ENCODE measurements at regions not wholly inside any gene's neighbourhood (a gene's known extent, or its start where the extent isn't known, plus 50 kb on each side); places are given as distances from the start of the nearest gene placed in this dataset.

DNA sequence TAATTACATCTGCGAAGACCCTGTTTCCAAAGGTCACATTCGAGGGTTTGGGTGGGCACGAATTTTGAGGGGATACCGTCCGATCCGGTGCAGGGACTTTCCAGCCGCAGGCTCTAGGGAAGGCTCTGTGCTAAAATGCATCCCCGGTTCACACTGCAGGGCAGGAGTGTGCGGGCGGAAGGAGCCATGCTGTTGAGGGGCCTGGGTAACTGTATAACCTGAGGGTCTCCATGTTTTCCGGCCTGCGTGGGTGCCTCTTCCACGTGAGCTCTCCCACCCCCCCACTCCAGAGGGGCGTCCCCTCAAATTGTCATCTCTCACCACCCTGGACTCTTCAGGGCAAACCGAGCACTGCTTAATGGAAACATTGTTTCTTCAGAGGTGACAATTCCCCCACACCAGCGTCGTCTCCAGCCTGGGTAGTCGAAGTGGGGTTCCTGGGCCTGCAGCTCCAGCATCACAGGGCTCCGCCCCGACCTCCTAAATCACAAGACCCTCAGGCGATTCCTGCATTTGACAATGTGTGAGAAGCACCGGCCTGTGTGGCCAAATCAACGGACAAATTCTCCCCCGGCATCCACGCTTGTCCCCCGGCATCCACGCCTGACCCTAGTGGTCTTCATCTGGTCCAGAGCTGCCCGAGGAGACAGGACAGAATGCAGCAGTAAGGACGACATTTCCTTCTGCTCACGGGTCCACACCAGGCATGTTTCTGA lies 51.2 kb downstream of the FOXL3 start:
- no peak for TF ChIP-seq CTCF (conservative IDR thresholded peaks at IDR 0.05)
- peak overlapping the region; percentile 92 for H3K27ac ChIP-seq

- TF ChIP-seq CTCF (conservative IDR thresholded peaks at IDR 0.05), result no peak
- H3K27ac ChIP-seq, result peak overlapping the region; percentile 92
These were observed 52.1 kb downstream of the FOXL3 start for GRCh38 chr7:341841-342638.

GRCh38 chr7:342681-343216 lies 52.8 kb downstream of the FOXL3 start:
- peak overlapping the region; percentile 92 for H3K27ac ChIP-seq
- TF ChIP-seq CTCF (conservative IDR thresholded peaks at IDR 0.05), result no peak

DNA sequence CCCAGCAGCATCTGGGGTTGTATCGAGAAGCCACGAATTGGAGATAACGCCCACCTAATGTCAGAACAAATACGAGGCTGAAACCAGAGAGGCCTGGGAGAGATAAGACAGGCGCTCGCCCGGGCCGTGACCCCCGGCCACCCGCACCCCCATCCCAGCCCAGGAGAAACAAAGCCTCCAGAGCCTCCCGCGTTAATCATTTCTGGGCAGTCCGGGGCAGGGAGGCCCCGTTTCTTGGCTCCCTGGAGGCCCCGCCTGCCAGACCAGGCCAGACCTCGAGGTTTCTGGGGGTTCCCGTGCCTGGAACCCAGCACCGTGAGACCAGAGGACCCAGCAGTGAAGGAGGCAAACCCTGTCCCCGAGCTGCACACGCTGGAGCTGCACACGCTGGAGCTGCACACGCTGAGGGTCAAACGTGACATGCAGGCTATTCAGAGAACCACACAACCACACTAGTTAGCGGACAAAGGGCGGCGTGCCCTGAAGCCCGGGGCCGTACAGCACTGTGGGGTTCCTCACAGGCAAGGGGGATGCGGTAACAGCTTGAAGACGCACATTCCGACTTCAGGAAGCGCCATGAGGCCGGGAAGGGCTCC lies 53.4 kb downstream of the FOXL3 start:
- TF ChIP-seq CTCF (conservative IDR thresholded peaks at IDR 0.05), result no peak

GRCh38 chr7:343864-344607 lies 54.1 kb downstream of the FOXL3 start:
- H3K27ac ChIP-seq, result peak overlapping the region; percentile 92; the same call in 1 of the 2 replicates
- no peak for TF ChIP-seq CTCF (conservative IDR thresholded peaks at IDR 0.05)

More for the DNA sequence above, 53.4 kb downstream of the FOXL3 start:
- H3K27ac ChIP-seq, result peak overlapping the region; percentile 92

DNA sequence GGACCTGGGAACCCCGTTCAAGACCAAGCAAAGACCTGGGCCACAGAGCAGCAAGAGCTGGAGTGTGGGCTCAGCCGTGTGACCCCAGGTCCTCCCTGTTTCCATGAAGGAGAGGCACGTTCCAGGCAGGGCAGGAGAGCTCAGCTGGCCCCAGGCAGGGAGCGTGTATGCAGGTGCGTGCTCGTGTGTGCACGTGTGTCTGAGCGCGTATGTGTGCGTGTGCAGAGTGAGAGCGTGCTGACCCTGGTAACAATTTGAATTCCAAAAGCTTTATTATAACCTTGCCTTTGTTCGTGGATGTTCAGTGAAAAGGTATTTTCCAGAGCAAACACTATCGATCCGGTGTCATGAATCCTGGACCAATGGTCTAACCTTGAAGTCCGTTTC lies 54.6 kb downstream of the FOXL3 start:
- no peak overlapping the region; the same call in 1 of the 2 replicates for H3K27ac ChIP-seq
- no peak for TF ChIP-seq CTCF (conservative IDR thresholded peaks at IDR 0.05)
